HUES48 (cell line): ENCODE measurements at regions not wholly inside any gene's neighbourhood (a gene's known extent, or its start where the extent isn't known, plus 50 kb on each side); places are given as distances from the start of the nearest gene placed in this dataset.

Source experiments
- H3K27ac ChIP-seq: one replicate; pipeline ENCODE4 v1.7.0; 2013; ENCODE audit warnings: low read depth, low read length, inconsistent platforms
- H3K27me3 ChIP-seq: 2 replicates; pipeline ENCODE4 v1.6.1; 2013; ENCODE audit warnings: mild to moderate bottlenecking, low read length; ENCODE audit not compliant: control insufficient read depth, insufficient read depth
- H3K36me3 ChIP-seq: 2 replicates; pipeline ENCODE4 v1.6.1; 2013; ENCODE audit warnings: low read length; ENCODE audit not compliant: control insufficient read depth, insufficient read depth
- H3K4me1 ChIP-seq: 2 replicates; pipeline ENCODE4 v1.6.1; 2013; ENCODE audit warnings: mild to moderate bottlenecking, low read length; ENCODE audit not compliant: control insufficient read depth, insufficient read depth
- H3K4me3 ChIP-seq: 2 replicates; pipeline ENCODE4 v1.5.1; 2013; ENCODE audit warnings: mild to moderate bottlenecking, low read depth, low read length
- H3K9ac ChIP-seq: 2 replicates; pipeline ENCODE4 v1.6.1; 2013; ENCODE audit warnings: mild to moderate bottlenecking, low read depth, low read length, moderate library complexity
- H3K9me3 ChIP-seq: 2 replicates; pipeline ENCODE4 v1.6.1; 2013; ENCODE audit warnings: low read length; ENCODE audit not compliant: control insufficient read depth, insufficient read depth

DNA sequence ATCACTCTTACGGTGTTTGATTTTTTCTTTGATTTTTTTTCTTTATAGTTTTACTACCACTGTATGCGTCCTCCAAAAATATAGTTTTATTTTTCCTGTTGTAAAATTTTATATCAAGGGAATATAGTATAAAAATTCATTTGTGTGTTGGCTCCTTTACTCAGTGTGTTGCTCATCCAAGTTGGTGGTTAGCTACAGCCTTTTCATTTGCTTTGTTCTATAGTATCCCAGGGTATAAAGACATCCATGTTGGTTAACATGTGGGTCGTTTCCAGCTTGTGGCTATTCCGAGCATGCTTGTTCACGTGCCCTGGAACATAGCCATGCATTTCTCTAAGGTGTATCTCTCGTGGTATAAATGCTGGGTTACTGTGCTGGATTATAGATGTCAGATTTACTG, 54.8 kb upstream of the DAB2 start:
- H3K4me3 ChIP-seq: no peak overlapping the region
- H3K36me3 ChIP-seq: no peaks in the 10 kb centered on the region
- peaks cover 15% of the 10 kb centered on the region for H3K4me1 ChIP-seq
- no peaks in the 10 kb centered on the region for H3K27me3 ChIP-seq
- no peak overlapping the region for H3K9ac ChIP-seq
- H3K27ac ChIP-seq: no peak overlapping the region
- no peaks in the 10 kb centered on the region for H3K9me3 ChIP-seq

DNA sequence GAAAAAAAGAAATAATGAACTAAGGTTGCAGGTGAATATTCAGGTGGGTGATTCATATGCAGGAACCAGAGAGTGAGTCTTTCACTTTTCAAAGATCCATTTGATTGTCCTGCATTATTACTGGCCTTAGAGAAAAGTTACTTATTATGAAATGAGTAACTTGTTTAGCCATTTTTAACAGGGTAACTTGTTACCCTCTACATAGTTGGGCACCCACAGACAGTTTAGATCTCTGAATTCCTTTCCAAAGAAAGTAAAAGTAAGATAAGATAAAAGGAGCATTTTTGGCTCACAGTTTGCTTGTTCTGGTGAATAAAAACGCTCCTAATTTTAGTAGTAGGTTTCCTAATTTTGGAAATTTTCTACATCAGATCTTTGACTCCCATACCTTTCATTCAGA, 54.1 kb upstream of the DAB2 start:
- no peaks in the 10 kb centered on the region for H3K27me3 ChIP-seq
- H3K4me1 ChIP-seq: peaks cover 15% of the 10 kb centered on the region
- H3K9ac ChIP-seq: no peak overlapping the region
- H3K27ac ChIP-seq: no peak overlapping the region
- no peaks in the 10 kb centered on the region for H3K9me3 ChIP-seq
- no peaks in the 10 kb centered on the region for H3K36me3 ChIP-seq
- H3K4me3 ChIP-seq: no peak overlapping the region

DNA sequence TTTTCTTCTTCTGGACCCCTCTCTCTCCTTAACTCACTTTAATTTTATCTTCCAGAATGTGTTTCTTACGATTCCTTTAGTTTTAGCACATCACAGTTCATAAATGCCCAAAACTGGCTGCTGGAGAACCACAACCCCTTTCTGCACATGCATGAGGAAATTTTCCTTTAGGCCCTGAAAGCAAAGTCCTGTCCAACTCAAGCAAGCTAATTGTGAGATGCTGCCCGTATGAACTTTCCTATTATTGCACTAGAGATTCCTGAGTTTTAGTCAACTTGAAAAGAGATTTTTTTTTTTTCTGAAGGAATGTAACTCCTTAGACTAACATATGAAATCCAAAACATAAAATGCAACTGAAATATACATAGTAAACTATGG, 52.1 kb upstream of the DAB2 start:
- no peaks in the 10 kb centered on the region for H3K27me3 ChIP-seq
- H3K27ac ChIP-seq: no peak overlapping the region
- no peaks in the 10 kb centered on the region for H3K36me3 ChIP-seq
- H3K9me3 ChIP-seq: no peaks in the 10 kb centered on the region
- H3K9ac ChIP-seq: no peak overlapping the region
- no peak overlapping the region for H3K4me3 ChIP-seq
- peaks cover 15% of the 10 kb centered on the region for H3K4me1 ChIP-seq

DNA sequence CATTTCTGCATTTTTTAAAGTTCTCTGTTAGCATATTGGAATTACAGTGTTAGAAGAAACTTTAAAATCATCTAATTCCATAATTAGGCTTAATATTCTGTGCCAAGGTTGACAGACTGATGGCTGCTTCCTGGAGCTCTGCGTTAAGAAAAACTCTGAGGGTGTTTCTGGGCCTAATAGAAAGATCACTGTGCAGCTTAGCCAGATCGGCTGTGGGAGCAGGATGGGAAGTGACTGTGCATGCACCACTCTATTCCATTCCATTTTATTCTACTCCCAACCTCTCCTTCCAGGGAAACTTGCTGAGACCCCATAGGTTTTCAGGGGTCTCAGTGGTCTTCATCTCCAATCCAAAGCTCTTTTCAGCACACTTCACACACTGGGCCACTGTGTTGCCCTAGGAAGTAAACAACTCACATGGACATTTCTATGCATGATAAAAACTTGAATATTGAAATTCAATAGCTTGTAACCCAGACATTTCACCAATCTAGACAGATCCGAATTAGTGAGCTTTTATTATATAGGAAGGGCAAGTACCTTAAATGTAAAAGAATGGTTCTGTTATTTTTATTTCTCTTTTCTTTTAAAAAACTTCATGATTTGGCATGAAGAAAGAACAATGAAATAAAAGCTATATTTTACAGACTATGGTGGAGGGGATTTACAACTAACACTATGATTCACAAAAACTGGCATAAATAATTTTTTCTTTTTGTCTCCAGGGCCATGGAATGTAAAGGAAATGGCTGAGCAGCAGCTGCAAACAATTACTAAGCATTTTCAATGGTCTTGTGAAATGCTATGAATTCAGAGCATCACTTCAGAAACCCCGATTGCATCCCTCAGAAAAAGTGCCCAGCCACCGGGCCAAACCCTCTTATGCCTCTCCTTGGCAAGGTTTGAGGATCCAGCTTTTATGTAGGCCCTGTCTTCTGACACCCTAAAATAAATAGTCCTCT, 51.4 kb upstream of the DAB2 start:
- Histone ChIP-seq H3K9ac (no peak overlapping the region), H3K4me1 (peaks cover 15% of the 10 kb centered on the region), H3K27ac (no peak overlapping the region), H3K9me3 (no peaks in the 10 kb centered on the region), H3K27me3 (no peaks in the 10 kb centered on the region), H3K36me3 (no peaks in the 10 kb centered on the region), H3K4me3 (no peak overlapping the region)

DNA sequence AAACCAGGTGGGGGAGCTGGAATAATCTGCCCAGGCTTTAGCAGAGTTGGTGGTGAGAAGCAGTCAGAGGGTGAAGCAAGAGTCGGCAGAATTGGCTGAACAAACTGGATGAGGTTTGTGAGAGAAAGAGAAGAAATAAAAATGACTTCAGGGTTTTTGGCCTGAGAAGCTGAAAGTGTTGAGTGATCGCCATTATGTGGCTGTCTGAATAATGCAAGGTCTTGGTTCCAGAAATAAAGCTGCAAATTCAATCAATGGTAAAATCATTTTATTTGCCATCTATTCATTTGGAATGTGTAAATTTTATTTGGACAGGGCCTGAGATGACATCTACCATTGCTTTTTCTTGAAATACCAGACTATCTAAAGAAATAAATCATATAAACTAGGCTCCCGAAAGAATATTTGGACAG, 50.4 kb upstream of the DAB2 start:
- Histone ChIP-seq H3K27ac (no peak overlapping the region), H3K4me1 (peaks cover 10% of the 10 kb centered on the region), H3K9me3 (no peaks in the 10 kb centered on the region), H3K4me3 (no peak overlapping the region), H3K27me3 (no peaks in the 10 kb centered on the region), H3K9ac (no peak overlapping the region), H3K36me3 (no peaks in the 10 kb centered on the region)
